ENCODE measurements at regions not wholly inside any gene's neighbourhood (a gene's known extent, or its start where the extent isn't known, plus 50 kb on each side); places are given as distances from the start of the nearest gene placed in this dataset.

DNA sequence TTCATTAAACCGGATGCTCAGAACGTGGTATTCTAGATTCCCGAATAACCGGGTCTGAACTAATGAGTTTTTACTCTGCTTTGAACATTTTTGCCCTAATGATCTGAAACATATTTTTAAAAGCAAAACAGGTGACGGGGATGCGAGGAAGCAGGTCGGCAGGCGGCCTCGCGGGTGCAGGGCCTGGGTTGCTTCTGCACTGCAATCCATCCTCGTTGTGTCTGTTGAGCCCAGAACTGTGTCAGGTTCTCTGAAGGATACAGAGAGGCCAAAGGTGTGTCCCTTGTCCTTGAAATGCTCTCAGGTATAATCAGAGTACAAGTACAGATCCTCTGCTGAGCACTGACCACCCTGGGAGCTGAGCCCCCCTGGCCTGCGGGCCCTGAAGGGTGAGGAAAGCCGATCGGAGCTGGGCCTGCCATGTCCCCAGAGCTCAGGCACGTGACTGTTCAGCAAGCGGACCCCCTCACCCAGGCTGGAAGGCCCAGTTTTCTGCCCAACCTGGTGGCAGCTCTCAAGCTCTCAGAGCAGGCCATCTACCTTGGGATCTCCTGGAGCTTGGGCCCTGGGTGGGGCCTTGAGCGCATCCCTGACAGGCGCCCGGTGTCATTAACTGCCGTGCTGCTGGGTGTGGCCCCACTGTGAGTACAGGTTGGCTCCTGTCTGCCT lies 151.8 kb downstream of the OLFM1 start:
- no peak for DNase-seq (ENCODE audit: low read depth)

DNA sequence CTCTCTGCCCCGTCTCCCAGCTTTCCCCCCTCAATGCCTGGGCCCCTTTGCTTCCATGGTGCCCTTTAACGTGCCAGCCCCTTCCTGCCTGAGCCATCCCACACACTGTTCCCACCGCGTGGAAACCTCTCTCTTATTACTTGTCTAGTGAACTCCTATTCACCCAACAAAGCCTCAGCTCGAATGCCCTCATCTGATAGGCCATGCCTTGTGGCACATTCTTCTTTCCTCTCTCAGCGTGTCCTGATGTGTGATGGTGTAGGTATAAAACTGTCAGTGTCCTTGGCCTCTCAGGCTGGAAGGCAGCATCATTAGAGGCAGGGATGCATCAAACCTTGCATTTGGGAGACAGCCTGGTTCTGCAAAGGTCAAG lies 152.3 kb downstream of the OLFM1 start:
- no peak for DNase-seq (ENCODE audit: low read depth)

DNA sequence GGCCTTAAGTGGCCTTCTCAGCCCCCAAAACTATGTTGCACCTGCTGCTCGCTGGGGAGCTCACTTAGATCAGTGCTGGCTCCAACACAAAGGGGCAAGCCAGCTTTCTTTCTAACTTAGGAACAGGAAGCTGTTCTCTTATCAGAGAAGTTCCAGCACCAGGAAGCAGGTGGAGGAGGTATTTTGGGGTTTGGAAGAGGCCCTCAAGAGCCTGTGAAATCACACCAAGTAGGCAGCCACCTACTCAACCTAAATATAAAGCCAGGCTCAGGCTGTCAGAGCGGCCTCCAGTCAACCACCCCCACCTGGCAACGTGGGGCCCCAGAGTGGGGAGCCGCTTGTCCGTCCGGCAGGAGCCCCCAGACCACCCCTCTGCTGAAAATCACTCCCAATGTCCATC lies 152.8 kb downstream of the OLFM1 start:
- DNase-seq (ENCODE audit: low read depth), result no peak

DNA sequence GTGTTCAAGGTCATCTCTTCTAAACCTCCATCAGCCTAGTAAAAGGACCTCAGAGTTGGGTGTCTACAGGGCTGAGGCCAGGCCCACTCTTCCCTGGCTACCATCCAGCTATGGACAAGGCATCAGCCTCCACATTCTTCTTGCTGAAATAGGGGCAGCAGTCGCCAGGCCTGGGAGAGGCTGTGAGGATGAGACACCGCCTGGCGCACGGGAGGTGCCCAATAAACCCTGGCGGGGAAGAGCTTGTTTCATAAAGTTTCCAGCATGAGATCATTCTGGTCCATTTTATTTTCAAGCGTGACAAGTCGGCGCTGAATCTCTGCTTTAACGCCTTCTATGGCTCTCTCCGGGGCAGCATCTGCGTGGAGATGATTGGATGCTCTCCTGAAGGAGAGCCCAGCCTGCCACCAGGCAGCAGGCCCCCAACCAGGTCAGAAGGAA lies 153.4 kb downstream of the OLFM1 start:
- DNase-seq (ENCODE audit: low read depth), result no peak

DNA sequence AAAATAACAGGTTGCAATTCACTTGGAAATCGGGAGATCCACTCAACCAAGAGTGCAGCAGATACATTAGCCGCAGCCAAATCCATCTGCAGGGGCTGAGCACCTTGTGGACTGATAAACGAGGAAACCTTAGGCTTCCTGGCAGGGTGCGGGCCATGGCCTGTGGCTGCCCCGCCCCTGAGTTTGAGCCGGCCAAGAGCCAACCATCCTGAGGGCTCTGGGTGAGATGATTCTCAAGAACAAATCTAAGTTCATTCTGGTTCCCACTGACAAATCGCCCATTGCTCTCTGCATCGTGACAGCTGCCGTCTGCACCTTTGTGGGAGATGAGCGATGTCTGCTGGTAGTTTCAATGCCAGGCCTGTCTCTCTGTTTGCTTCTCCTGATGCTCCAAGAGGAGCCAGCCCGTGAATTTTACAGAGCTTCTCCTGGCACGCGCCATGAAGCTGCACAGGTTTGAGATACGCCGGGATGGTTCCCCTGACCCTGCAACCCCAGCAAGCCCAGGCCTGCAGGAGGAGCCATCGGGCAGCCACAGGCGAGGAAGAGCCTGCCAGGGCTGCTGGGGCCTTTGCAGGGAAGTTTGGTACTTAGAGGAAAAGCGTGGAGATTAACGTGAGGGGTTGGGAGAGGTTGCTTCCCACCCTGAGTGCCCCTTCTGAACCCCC lies 154.0 kb downstream of the OLFM1 start:
- DNase-seq (ENCODE audit: low read depth), result no peak

DNA sequence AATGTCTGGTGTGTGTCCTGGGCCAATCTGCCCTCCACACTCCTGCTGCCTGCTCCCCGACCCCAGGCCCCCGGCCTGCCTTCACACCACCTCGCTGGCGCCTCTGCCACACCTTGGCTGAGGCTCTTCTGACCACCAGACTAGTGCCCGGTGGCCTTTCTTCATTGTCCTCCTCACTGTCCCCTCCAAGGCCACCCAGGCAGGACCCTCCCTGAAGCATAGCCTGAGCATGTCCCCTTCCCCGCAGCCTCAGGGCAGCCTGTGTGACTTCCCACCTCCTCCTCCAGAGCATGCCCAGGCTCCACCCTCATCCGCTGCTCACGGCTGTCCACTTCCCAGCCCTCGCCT lies 154.6 kb downstream of the OLFM1 start:
- no peak for DNase-seq (ENCODE audit: low read depth)

DNA sequence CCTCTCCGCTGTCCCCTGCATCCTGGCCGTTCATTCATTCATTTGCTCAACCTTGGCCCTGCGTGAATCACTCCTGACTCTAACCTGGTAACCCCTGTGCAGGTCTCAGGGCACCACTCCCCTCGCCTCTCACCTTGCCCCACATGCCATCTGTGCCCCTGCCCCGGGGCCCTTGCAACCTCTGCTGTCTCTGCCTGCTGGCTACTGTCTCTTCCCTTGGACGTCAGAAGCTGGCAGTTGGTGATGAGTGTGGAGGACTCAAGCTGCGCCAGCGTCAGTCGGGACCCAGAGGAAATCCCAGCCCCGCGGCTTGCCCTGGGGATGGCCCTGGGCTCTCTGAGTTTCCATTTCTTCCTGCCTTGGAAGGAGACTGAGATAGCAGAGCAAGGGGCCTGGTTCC lies 154.9 kb downstream of the OLFM1 start:
- no peak for DNase-seq (ENCODE audit: low read depth)

DNA sequence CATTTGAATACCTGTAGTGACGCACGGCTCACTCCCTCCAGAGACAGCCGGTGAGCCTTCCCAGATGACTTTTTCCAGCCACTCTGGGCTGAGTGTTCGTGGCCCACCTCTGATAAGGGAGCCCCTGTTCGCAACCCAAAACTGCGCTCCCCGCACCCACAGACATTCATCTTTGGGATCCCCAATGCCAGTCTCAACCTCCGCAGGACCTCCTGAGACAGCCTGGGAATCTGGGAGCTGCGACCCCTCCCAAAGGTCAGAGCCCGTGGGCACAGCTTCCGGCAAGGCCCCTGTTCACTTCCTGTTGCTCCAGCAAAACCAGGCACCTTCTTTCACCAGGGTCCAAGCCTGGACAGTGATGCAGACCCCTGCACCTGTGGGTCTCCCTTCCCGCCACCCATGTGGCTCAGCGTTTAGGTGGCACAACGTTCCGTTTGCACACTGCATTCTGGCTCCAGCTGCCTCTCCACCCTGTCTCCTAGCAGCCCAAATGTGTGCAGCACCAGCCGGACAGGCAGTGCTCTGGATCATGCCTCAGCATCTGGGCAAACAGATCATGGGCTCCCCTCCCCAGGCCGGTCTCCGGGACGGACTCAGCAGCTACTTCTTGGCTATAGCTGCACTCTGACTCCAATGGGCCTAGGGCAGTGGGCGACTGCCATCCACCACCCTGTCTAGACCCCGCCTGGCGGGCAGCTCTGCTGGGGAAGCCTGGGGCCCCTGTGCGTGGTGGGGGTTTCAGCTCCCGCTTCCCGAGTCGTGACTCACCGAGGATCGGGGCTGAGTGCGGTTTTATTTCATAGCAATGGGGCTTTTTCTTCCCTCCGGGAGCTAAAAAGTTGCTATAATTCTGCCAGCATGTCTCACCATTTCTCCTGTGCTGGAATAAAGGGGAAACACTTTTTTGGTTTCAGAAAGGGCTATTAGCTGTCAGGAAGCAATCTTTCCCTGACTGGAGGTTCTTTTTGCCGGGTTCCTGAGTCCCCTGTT lies 156.0 kb downstream of the OLFM1 start:
- DNase-seq (ENCODE audit: low read depth), result no peak

DNA sequence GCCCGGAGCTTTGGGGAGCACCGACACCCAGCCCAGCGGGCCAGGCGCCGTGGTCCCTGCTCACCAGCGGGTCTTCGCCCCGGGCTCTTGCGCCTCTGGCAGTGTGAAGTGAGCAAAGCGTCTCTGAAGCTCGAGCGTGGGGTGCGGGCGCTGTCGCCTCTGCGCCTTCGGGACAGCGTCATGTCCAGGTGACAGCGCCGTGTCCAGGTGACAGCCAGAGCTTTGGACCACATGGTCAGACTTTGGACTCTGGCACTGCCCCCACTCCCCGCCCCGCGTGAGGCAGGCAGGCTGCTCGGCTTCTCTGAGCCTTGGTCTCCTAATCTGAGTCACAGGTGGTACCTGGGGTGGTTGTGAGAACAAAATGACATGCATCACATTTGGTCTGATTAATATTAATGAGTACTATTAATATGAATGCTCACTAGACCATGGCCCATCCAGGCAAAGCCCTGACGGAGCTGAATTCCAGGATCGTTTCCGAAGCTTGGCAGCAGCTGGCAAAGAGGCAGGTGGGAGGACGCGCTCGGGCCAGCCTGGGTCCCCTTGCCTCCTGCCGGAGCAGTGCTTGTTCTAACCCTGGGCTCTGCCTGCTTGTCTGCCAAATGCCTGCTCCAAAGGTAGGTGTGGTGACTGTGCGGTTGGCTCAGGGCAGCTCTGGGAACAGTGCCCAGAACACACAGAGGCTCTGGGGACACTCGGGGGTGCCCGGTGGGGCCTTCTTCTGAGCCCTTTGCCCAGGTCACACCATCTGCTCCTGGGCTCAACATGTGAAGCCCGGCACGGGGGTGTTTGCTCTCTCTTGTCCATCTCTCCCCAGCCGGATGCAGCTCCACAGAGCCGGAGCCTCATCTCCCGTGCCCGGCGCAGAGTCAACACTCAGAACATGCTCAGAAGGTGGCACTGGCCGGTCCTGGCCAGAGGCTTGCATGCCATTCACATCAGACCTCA lies 157.1 kb downstream of the OLFM1 start:
- no peak for DNase-seq (ENCODE audit: low read depth)

DNA sequence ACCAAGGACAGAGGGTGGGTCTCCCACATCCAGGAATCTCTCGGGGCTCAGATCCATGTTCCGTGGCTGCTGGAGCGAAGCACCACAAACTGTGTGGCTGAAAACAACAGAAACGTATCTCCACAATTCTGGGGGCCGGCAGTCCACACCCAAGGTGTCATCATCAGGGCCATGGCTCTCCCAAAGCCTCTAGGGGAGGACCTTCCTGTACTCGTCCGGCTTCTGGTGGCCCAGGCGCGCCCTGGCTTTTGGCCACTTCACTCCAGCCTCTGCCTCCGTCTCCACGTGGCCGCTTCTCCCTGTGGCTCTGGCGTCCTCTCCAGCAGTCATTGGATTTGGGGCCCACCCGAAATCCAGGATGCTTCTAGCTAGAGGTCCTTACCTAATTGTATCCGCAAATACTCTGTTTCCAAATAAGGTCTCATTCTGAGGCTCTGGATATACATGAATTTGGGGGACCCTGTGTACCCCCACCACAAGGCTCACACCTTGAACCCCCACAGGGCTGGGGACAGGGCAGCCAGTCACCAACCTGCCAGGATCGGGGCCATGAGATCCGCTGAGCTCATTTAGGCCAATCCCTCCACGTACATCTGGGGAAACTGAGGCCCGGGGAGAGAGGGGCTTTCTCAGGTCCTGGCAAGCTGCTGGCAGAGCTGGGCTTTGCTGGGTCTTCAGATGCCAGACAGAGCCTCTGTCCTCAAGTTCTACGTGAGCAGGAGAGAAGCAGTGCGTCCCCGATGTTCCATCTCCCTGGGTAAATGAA lies 158.2 kb downstream of the OLFM1 start:
- DNase-seq (ENCODE audit: low read depth), result no peak

DNA sequence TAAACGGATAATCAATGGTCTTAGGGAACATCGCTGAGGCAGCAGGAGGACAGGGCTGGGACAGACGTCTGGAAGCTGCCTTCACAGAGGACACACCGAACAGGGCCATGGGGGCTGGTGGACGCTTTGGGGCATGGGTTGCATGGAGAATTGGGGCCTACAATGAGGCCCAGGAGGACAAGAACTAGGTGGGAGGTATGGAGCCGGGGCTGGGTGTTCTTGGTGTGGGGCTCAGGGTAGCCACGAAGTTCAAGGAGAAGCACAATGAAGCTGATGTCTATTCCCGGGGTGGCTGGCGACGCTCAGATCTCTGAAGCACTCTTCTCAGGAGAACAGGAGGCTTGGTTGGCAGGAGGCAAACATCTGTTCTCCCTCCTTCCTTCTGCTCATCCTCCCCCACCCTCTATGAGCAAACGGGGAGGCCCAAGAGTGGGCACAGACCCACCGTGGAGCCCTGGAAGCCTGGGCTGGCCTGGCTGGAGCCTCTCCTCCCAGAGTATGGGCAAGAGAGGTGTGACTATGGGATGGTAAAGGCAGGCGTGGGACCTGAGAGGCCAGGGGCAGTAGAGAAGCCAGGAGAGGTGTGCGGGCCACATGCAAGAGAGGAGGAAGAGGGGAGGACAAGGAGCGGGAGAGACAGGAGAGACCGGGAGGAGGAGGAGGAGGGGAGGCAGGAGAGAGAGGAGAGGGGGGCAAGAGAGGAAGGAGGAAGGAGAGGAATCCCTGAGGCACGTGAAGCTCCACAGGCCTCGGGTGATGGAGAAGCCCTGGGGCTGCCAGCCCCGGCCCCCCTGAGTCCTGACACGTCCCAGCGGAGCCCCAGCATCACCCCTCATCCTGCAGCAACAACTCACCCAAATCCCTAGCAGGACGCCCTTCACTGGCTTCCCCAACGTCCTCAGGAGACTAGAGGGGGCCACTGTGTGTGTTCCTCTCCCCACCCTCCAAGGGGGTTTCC lies 159.1 kb downstream of the OLFM1 start:
- no peak for DNase-seq (ENCODE audit: low read depth)

DNA sequence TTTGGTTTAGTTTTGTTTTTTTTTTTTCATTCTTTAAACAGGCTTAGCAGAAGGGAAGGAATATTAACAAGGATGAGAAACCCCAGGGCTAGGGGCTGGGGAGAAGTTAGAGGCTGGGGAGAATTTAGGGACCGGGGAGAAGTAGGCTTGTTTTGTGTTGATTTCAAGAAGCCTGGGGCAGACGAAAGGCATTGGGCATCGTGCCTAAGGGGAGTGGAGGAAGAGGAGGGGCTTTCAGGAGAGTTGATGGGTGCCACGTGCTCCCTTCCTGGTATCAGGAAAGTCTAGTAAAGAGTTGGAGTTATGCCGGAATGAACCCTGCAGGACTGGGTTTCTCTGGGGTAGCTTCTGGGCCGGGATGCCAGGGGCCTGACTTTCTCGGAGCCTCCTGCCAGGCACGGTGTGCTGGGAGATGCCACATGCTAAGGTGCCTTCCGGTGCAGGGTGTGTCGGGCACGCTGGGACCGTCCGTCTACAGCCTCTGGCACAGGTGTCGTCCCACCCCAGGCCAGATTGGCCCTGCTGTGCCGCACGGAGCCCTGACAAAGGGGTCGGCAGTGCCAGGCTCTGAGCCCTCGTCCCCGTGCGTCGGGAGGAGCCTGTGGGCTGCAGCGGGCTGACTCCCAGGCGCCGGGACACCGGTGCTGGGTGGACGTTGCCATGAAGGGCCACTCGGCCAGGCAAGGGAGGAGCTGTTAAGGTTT lies 159.9 kb downstream of the OLFM1 start:
- no peak for DNase-seq (ENCODE audit: low read depth)

DNA sequence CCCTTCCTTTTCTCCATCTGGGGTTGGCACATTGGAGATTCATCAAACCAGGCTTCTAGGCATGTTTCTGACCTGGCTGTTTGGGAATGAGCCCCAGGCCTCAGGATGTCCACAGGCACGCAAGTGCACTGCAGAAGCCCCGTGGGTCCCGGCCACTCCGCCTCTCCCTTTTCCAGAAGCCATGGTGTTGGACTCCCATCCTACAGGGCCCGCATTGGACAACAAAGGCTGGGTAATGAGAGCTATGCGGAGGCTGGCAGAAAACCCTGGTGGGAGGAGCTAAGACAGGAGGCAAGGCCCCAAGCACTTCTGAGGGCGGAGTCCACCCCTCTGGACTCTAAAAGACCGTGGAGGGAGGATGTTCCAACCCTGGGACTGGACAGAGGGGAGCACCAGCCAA lies 160.6 kb downstream of the OLFM1 start:
- no peak for DNase-seq (ENCODE audit: low read depth)

DNA sequence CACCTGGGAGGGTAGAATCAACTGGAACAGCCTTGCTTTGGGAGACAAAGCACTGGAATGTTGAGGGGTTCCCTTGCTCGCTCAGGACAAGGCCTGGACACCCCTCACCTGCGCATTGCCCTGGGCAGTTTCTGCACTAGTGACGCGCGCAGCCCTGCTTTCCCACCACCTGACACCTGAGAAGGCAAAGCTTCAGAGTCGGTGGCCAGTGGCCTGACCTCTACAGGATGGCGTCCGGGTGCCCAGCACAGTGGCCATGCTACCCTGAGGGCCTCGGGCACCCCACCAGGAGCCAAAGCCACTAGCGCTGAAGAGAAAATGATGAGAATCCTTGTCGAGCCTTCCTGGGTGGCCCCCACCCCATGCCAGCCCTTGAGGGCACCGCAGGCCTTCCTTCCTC lies 161.3 kb downstream of the OLFM1 start:
- no peak for DNase-seq (ENCODE audit: low read depth)

DNA sequence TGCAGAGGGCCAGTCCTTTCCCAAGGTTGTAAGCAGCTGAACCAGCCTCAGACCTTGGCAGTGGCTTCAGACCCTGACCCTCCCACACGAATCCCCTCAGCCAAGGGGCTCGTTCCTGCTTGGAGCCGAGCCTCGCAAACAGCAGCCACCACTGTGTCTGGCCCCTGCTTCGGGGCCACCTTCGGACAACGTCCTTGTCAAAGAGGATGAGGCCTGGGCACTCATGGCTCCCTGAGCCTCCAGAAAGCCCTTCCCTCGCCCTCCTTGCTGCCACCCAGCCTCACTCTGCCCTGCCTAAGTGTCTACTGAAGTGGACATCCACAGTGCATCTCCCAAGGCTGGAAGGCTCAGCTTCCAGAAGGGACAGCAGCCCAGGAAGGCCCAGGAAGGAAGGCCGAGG lies 161.7 kb downstream of the OLFM1 start:
- DNase-seq (ENCODE audit: low read depth), result no peak

DNA sequence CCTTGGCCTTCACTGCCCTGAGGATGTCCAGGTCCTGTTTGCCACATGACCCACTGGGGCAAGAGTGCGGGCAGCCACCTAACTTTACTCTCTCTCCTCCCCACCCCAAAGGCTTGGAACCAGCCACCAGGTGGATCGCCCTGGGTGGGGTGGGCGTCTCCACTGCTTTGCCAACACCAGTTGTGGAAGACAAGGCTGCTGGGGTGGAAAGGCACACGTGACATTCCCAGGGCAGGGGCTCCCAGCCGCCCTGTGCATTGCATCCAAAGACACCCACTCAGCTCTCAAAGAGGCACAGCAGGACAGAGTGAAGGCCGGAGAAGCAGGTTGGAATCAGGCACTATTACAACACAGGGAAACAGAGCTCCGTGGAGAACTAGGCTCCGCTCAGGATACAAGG lies 162.2 kb downstream of the OLFM1 start:
- DNase-seq (ENCODE audit: low read depth), result no peak

DNA sequence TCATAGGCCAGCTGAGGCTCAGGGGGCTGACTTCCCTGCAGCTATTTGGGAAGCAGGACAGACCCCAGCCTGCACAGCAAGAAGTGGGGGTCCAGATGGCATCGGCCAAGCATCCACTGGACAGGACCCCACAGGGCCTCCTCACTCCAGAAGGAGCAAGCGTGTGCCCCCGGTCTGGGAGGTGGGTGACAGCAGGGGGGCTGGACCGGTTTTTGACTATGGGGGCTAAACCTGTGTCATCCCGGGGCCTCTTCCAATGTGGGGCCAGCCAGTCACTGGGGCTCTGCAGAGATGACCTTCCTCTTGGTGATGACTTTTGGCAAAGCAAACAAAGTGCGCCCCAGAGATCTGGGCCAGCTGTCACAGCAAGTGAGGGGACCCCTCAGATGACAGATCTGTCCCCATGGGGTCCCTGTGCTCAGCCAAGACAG lies 163.9 kb downstream of the OLFM1 start:
- no peak for DNase-seq (ENCODE audit: low read depth)

DNA sequence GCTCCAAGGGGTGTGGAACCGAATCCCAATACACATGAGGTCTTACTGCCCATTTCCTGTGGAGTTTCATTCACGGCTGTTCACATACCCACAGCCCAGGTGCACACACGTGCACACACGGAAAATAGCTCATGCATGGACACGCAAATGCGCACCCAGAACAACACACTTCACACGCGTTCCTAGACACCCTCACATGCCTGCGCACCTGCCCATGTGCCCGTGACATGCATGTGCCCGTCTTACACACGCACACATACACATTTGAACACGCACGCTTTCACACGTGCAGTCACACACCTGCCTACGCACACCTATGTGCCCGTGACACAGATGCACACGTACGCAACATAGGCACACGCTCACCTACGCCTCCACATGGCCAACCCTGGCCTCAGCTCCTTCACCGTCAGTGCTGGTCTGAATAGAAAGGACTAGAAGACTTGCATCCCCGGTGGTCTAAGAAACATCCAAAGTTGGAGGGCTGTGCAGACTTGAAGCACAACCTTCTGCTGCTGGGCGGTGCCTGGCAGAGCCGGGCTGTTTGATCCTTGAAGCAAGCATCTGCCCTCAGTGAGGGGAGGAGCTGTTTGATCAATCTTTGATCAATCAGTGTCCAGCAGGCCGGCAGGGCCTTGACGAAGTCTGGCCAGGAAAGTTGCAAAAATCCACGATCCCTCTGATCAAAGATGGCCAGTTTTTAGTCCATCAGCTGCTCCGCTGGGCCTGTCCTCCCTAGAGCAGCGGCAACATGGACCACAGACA lies 164.7 kb downstream of the OLFM1 start:
- no peak for DNase-seq (ENCODE audit: low read depth)
